ENCODE measurements at regions not wholly inside any gene's neighbourhood (a gene's known extent, or its start where the extent isn't known, plus 50 kb on each side); places are given as distances from the start of the nearest gene placed in this dataset.

- peaks cover 3% of the 10 kb centered on the region for H3K9me3 Mint-ChIP-seq (ENCODE audit: insufficient read depth)
- H3K4me1 Mint-ChIP-seq = no peaks in the 10 kb centered on the region
- no CpG with 5 or more reads among the region's 5 CpGs for WGBS (ENCODE audit: insufficient coverage)
- Histone ChIP-seq H2AFZ (ENCODE audit: insufficient read depth, low read depth, low read length, poor library complexity, severe bottlenecking) (no peak overlapping the region), H3K9me3 (ENCODE audit: control extremely low read depth in 1 of 3, control insufficient read depth in 2 of 3, insufficient read depth in 1 of 3, low read length in 2 of 3) (peaks cover 0 to 4% (median 0%) of the 10 kb centered on the region in 3 donors), H3K4me2 (replicated peaks; ENCODE audit: low read depth, low read length, poor library complexity, severe bottlenecking) (no peak overlapping the region), H3K9ac (ENCODE audit: low read length) (no peak overlapping the region), H3K36me3 (replicated peaks in 1 of 2; ENCODE audit: control extremely low read depth in 1 of 2, control insufficient read depth in 1 of 2, extremely low read depth in 1 of 2, insufficient read depth in 2 of 2, low read length in 1 of 2) (no peaks in the 10 kb centered on the region), H4K20me1 (ENCODE audit: control insufficient read depth, insufficient read depth, low read length, poor library complexity, severe bottlenecking) (no peaks in the 10 kb centered on the region), H3K4me1 (ENCODE audit: control insufficient read depth in 2 of 2, insufficient read depth in 2 of 2, low read length in 2 of 2) (no peaks in the 10 kb centered on the region), H3K27me3 (replicated peaks in 1 of 4; ENCODE audit: control extremely low read depth in 1 of 4, control insufficient read depth in 3 of 4, insufficient read depth in 4 of 4, low read length in 3 of 4) (no peaks in the 10 kb centered on the region), H3K79me2 (ENCODE audit: control insufficient read depth, insufficient read depth, low read length) (no peaks in the 10 kb centered on the region), H3K27ac (ENCODE audit: low read length in 2 of 2) (no peak overlapping the region), H3K4me3 (ENCODE audit: control extremely low read depth in 1 of 5, extremely low read depth in 1 of 5, insufficient read depth in 1 of 5, low read depth in 2 of 5, low read length in 4 of 5) (no peak overlapping the region)
- ChIA-PET CTCF (no interaction called here), POLR2A (no interaction called here)
- H3K4me3 Mint-ChIP-seq = no peak overlapping the region
- no peak for ATAC-seq (ENCODE audit: low read depth)
- H3K27me3 Mint-ChIP-seq = no peaks in the 10 kb centered on the region
- H3K27ac Mint-ChIP-seq = no peak overlapping the region
- DNase-seq = no peak
- intact Hi-C loops (cut with micrococcal nuclease) = no loop called here
- no peak for TF ChIP-seq CTCF (IDR thresholded peaks at IDR 0.05)
- no peak for TF ChIP-seq EZH2 (IDR thresholded peaks at IDR 0.05; ENCODE audit: borderline replicate concordance, insufficient read depth, low read depth, low read length, poor library complexity, severe bottlenecking)
Measured at GRCh38 chr2:122960759-122961641, 1064.1 kb upstream of the CNTNAP5 start.

- Mint-ChIP-seq H3K4me1 (no peaks in the 10 kb centered on the region), H3K27me3 (no peaks in the 10 kb centered on the region), H3K4me3 (no peak overlapping the region), H3K27ac (no peak overlapping the region), H3K9me3 (ENCODE audit: insufficient read depth) (no peaks in the 10 kb centered on the region)
- Histone ChIP-seq H3K36me3 (replicated peaks in 1 of 2; ENCODE audit: control extremely low read depth in 1 of 2, control insufficient read depth in 1 of 2, extremely low read depth in 1 of 2, insufficient read depth in 2 of 2, low read length in 1 of 2) (no peaks in the 10 kb centered on the region), H3K27ac (ENCODE audit: low read length in 2 of 2) (no peak overlapping the region), H3K4me3 (ENCODE audit: control extremely low read depth in 1 of 5, extremely low read depth in 1 of 5, insufficient read depth in 1 of 5, low read depth in 2 of 5, low read length in 4 of 5) (no peak overlapping the region), H3K4me1 (ENCODE audit: control insufficient read depth in 2 of 2, insufficient read depth in 2 of 2, low read length in 2 of 2) (no peaks in the 10 kb centered on the region), H3K9ac (ENCODE audit: low read length) (no peak overlapping the region), H3K27me3 (replicated peaks in 1 of 4; ENCODE audit: control extremely low read depth in 1 of 4, control insufficient read depth in 3 of 4, insufficient read depth in 4 of 4, low read length in 3 of 4) (no peaks in the 10 kb centered on the region), H2AFZ (ENCODE audit: insufficient read depth, low read depth, low read length, poor library complexity, severe bottlenecking) (no peak overlapping the region), H3K79me2 (ENCODE audit: control insufficient read depth, insufficient read depth, low read length) (no peaks in the 10 kb centered on the region), H4K20me1 (ENCODE audit: control insufficient read depth, insufficient read depth, low read length, poor library complexity, severe bottlenecking) (no peaks in the 10 kb centered on the region), H3K9me3 (ENCODE audit: control extremely low read depth in 1 of 3, control insufficient read depth in 2 of 3, insufficient read depth in 1 of 3, low read length in 2 of 3) (peaks cover 0 to 4% (median 0%) of the 10 kb centered on the region in 3 donors), H3K4me2 (replicated peaks; ENCODE audit: low read depth, low read length, poor library complexity, severe bottlenecking) (no peak overlapping the region)
- ATAC-seq (ENCODE audit: low read depth) = no peak
- DNase-seq = no peak
- ChIA-PET POLR2A (no interaction called here), CTCF (no interaction called here)
- TF ChIP-seq EZH2 (IDR thresholded peaks at IDR 0.05; ENCODE audit: borderline replicate concordance, insufficient read depth, low read depth, low read length, poor library complexity, severe bottlenecking) = no peak
- no peak for TF ChIP-seq CTCF (IDR thresholded peaks at IDR 0.05)
- WGBS (ENCODE audit: insufficient coverage) = no CpG with 5 or more reads among the region's 2 CpGs
- intact Hi-C loops (cut with micrococcal nuclease) = no loop called here
Measured at GRCh38 chr2:122966461-122966860, 1058.6 kb upstream of the CNTNAP5 start.
